Adrenal gland (tissue), 9 donors: ENCODE measurements at regions not wholly inside any gene's neighbourhood (a gene's known extent, or its start where the extent isn't known, plus 50 kb on each side); places are given as distances from the start of the nearest gene placed in this dataset.

Experiments
- DNase-seq, 7 donors: peaks; one replicate each; pipeline ENCODE4 v3.0.0-alpha.2; 2019 to 2020
- H3K27ac ChIP-seq, 5 donors: fragments of 200-600 bp; sonication (generic) in 4 of 5; 1 replicate in 3 of 5; 2 replicates in 2 of 5; pipeline versions ENCODE4 v1.5.1 to v1.8.0; 2016 to 2020; ENCODE audit warnings: mild to moderate bottlenecking in 1 of 5
- H3K27me3 ChIP-seq: fragments of 200-600 bp; 2 replicates; pipeline ENCODE4 v1.8.0; 2021
- H3K36me3 ChIP-seq, 2 donors: fragments of 200-600 bp; replicated peaks in 1 of 2; 1 replicate in 1 of 2; 2 replicates in 1 of 2; pipeline versions ENCODE4 v1.5.1 to v1.8.0; 2018 to 2022
- H3K4me1 ChIP-seq, 2 donors: fragments of 200-600 bp; replicated peaks in 1 of 2; 1 replicate in 1 of 2; 2 replicates in 1 of 2; pipeline versions ENCODE4 v1.5.1 to v1.8.0; 2018 to 2021
- H3K4me3 ChIP-seq, 4 donors: fragments of 200-600 bp; sonication (generic) in 3 of 4; one replicate each; pipeline ENCODE4 v1.5.1; 2016 to 2018
- H3K9me3 ChIP-seq, 3 donors: fragments of 200-600 bp; sonication (generic) in 1 of 3; replicated peaks in 1 of 3; 1 replicate in 2 of 3; 2 replicates in 1 of 3; pipeline versions ENCODE4 v1.5.1 to v1.8.0; 2016 to 2021
- POLR2A ChIP-seq, 2 donors: fragments of 450-650 bp; IDR thresholded peaks; one replicate each; pipeline ENCODE4 v1.6.1; 2017; ENCODE audit warnings: antibody characterized with exemption in 2 of 2, mild to moderate bottlenecking in 2 of 2, moderate library complexity in 1 of 2
- WGBS, 4 donors: extraction: QIAGEN DNeasy Blood & Tissue Kit in 2 of 4; methylation state at CpG; one replicate each; pipeline versions ENCODE4 v1.1.5 to v1.1.7; 2013 to 2017; 5-methylcytosine and 5-hydroxymethylcytosine counted together
- intact Hi-C, 2 donors: fragments of 100-400 bp; cut with DNase I; formaldehyde crosslinking; loops; one replicate each; pipeline versions ENCODE4 v1.14.1 to v1.15.0; 2022 to 2023
- TF ChIP-seq, protein P1 (sequence below), 6 experiments: fragments of 450-650 bp in 4 of 6; fragments of 200-600 bp in 2 of 6; sonication (generic) in 1 of 6; IDR thresholded peaks; 1 replicate in 5 of 6; 2 replicates in 1 of 6; pipeline versions ENCODE4 v1.5.1 to v1.8.0; 2016 to 2021; ENCODE audit warnings: antibody characterized with exemption in 6 of 6, mild to moderate bottlenecking in 2 of 6, moderate library complexity in 1 of 6
- donor health status: healthy with polysubstance abuse.
- donor health status: Bipolar disorder and iron deficiency.
- donor health status: DM: yes; HTN: yes; CAD: no.
- donor health status: DM: no; HTN: no; CAD: no.
- donor health status: DM: no; HTN: no; CAD: no.

DNA sequence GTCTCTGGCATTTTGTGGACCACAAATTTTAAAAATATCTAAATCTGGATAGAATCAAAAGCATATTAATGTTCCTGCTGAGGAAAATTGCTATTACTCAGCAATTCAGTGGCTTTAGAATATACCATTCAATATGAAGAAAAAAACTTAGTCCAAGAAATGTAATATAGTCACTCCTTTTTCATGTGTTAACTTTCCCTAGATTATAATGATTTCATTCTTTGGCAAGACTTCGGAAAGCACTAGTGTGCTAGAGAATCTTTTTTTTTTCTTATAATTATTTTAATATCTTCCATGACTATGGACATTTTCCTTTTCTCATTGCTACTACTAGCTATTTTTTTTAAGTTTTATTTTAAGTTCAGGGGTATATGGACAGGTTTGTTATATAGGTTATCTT lies 102.4 kb upstream of the FAM174A start:
- H3K4me3 ChIP-seq: no peak overlapping the region
- no peaks in the 10 kb centered on the region for H3K9me3 ChIP-seq
- H3K4me1 ChIP-seq: no peaks in the 10 kb centered on the region
- 78 to 92% (median 86%) methylated on average over 1 of the region's 1 CpG for whole genome bisulfite sequencing, 4 donors
- H3K27ac ChIP-seq: no peak overlapping the region
- H3K27me3 ChIP-seq: no peaks in the 10 kb centered on the region
- TF ChIP-seq, protein P1, sequence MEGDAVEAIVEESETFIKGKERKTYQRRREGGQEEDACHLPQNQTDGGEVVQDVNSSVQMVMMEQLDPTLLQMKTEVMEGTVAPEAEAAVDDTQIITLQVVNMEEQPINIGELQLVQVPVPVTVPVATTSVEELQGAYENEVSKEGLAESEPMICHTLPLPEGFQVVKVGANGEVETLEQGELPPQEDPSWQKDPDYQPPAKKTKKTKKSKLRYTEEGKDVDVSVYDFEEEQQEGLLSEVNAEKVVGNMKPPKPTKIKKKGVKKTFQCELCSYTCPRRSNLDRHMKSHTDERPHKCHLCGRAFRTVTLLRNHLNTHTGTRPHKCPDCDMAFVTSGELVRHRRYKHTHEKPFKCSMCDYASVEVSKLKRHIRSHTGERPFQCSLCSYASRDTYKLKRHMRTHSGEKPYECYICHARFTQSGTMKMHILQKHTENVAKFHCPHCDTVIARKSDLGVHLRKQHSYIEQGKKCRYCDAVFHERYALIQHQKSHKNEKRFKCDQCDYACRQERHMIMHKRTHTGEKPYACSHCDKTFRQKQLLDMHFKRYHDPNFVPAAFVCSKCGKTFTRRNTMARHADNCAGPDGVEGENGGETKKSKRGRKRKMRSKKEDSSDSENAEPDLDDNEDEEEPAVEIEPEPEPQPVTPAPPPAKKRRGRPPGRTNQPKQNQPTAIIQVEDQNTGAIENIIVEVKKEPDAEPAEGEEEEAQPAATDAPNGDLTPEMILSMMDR (IDR thresholded peaks at IDR 0.05): no peak
- TF ChIP-seq POLR2A (IDR thresholded peaks at IDR 0.05): no peak
- intact Hi-C loops: no loop called here
- H3K36me3 ChIP-seq: no peaks in the 10 kb centered on the region
- DNase-seq: no peak

DNA sequence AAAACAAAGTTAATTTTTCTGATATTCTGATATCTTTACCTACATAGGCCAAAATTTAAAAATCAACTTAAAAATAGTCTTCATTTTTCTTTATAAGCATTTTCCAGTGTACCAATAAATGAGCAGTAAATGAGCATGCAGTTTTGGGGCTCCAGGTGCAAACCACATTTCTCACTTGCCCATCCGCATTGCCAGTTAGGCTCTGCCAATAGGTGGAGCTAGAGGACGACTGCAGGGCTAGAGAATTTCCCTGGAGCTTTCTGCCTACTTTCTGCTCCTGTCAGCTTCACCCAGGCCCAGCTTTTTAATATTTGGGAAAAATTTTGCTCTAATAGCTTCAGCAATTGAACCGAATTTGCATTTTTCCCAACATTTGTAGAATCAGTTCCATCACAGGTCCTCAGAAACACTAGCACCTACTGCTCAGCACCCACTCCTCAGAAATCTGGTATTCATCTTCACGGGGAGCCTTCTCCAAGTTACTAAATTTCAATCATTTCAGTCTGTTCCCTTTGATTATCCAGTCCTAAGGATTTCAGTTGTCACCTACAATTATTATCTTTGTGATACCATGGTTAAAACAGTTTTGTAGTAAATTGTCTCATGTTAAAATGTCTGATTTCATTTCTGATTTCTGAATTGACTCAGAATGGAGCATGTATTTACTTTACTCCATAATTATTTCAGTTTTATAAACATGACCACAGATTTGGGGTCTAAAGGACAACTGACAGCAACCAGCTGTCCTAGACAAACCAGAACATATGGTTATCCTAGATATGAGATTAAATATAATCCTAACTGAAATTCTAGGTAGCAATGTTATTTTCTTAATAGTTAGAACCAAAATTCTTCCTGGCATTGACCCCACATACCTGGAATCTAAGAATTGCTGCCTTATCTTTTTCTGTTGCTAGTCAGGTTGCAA lies 104.6 kb upstream of the FAM174A start:
- TF ChIP-seq POLR2A (IDR thresholded peaks at IDR 0.05): no peak
- TF ChIP-seq, protein P1 (IDR thresholded peaks at IDR 0.05): peak; percentile 44 to 84 (median 64)
- Histone ChIP-seq H3K4me1 (no peaks in the 10 kb centered on the region), H3K36me3 (no peaks in the 10 kb centered on the region), H3K27me3 (no peaks in the 10 kb centered on the region), H3K27ac (no peak overlapping the region), H3K4me3 (no peak overlapping the region), H3K9me3 (no peaks in the 10 kb centered on the region)
- intact Hi-C loops: no loop called here
- 35 to 47% (median 41%) methylated on average over 4 of the region's 4 CpGs for WGBS, 4 donors
- peak; percentile 45 to 76 (median 56) for DNase-seq

DNA sequence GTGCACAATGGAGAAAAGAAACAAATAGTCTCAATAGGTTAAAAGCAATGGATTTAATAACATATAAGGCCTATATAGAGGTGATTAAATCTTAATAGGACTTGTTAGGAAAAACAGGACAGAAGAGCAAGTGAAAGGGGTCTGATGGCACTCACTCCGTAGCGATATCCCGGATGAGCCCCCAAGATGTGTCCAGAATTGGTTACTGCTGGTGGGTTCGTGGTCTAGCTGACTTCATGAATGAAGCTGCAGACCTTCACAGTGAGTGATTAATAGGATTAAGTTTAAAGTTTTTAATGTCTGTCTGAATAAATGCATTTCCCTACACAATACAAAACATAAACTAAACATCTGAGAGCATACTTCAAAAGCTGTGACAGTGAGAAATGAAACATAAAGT lies 110.4 kb upstream of the FAM174A start:
- Histone ChIP-seq H3K9me3 (no peaks in the 10 kb centered on the region), H3K36me3 (no peaks in the 10 kb centered on the region), H3K27me3 (no peaks in the 10 kb centered on the region), H3K4me1 (no peaks in the 10 kb centered on the region), H3K4me3 (no peak overlapping the region), H3K27ac (no peak overlapping the region)
- DNase-seq: no peak
- intact Hi-C loops: no loop called here
- WGBS, 4 donors: 85 to 97% (median 94%) methylated on average over 4 of the region's 4 CpGs
- TF ChIP-seq, protein P1 (IDR thresholded peaks at IDR 0.05): no peak
- TF ChIP-seq POLR2A (IDR thresholded peaks at IDR 0.05): no peak

DNA sequence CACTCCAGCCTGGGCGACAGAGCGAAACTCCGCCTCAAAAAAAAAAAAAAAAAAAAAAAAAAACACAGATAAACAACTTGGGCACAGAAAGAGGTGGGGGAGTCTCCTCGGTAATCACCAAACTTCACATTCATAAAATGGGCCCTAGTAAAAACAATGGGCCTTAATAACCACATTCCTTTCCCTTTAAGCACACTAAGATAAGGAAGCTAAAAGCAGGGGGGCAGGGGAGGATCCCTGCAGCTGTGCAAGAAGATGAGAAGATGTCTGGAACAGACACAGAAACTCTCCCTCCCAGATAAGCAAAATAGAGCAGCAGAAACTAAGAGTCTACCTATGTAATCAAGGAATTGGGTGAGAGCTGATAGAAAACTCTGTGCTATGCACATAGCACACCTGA lies 111.2 kb upstream of the FAM174A start:
- Histone ChIP-seq H3K4me1 (no peaks in the 10 kb centered on the region), H3K36me3 (no peaks in the 10 kb centered on the region), H3K27me3 (no peaks in the 10 kb centered on the region), H3K9me3 (no peaks in the 10 kb centered on the region), H3K27ac (no peak overlapping the region), H3K4me3 (no peak overlapping the region)
- WGBS, 4 donors: 76 to 90% (median 78%) methylated on average over 1 to 4 of the region's 4 CpGs; no CpG with 5 or more reads in 1 of the 4 donors
- no peak for DNase-seq
- TF ChIP-seq, protein P1 (IDR thresholded peaks at IDR 0.05): no peak
- no peak for TF ChIP-seq POLR2A (IDR thresholded peaks at IDR 0.05)
- intact Hi-C loops: no loop called here
